ENCODE measurements at regions not wholly inside any gene's neighbourhood (a gene's known extent, or its start where the extent isn't known, plus 50 kb on each side); places are given as distances from the start of the nearest gene placed in this dataset.

DNA sequence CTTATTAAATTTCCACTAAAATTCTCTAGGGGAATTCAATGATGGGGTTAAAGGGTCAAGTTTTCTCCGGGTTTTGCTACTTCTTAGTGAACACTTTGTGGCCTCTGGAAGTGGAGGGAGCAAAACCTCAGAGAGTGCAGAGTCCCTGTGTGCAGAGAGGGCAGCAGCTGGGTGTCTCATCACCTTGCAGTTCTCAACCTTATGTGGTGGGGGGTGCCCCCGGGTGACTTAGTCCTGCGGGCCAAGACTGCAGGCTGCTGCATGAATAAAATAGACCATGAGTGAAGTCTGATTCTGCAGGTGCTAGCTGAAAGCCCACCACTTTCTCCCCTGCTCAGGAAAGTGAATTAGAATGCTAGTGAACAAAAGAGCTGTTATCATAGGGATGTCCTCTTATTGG, 191.6 kb downstream of the DLEU7 start:
- TF ChIP-seq, protein P1, sequence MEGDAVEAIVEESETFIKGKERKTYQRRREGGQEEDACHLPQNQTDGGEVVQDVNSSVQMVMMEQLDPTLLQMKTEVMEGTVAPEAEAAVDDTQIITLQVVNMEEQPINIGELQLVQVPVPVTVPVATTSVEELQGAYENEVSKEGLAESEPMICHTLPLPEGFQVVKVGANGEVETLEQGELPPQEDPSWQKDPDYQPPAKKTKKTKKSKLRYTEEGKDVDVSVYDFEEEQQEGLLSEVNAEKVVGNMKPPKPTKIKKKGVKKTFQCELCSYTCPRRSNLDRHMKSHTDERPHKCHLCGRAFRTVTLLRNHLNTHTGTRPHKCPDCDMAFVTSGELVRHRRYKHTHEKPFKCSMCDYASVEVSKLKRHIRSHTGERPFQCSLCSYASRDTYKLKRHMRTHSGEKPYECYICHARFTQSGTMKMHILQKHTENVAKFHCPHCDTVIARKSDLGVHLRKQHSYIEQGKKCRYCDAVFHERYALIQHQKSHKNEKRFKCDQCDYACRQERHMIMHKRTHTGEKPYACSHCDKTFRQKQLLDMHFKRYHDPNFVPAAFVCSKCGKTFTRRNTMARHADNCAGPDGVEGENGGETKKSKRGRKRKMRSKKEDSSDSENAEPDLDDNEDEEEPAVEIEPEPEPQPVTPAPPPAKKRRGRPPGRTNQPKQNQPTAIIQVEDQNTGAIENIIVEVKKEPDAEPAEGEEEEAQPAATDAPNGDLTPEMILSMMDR (conservative IDR thresholded peaks at IDR 0.05 in 1 of 2, IDR thresholded peaks at IDR 0.05 in 1 of 2; ENCODE audit: low read depth in 1 of 2, low read length in 2 of 2): no peak
- TF ChIP-seq EZH2 (IDR thresholded peaks at IDR 0.05; ENCODE audit: low read length, missing control alignments): no peak

Data from fibroblast of lung (primary cell).